GM12878 (cell line): ENCODE measurements at regions not wholly inside any gene's neighbourhood (a gene's known extent, or its start where the extent isn't known, plus 50 kb on each side); places are given as distances from the start of the nearest gene placed in this dataset.

Experiments used
- CTCF ChIP-seq, 3 experiments: IDR thresholded peaks in 2 of 3; conservative IDR thresholded peaks in 1 of 3; 2 replicates each; pipeline ENCODE4 v1.5.1; 2011; ENCODE audit warnings: low read depth in 3 of 3, low read length in 3 of 3, mild to moderate bottlenecking in 3 of 3, control low read depth in 2 of 3, moderate library complexity in 2 of 3, inconsistent platforms in 1 of 3, mixed read lengths in 1 of 3; ENCODE audit not compliant: control insufficient read depth in 2 of 3, insufficient read depth in 1 of 3; ENCODE audit errors: extremely low read depth in 1 of 3
- TAF1 ChIP-seq: IDR thresholded peaks from 2 replicates; pipeline ENCODE4 v1.6.1; 2011; ENCODE audit warnings: mild to moderate bottlenecking, low read depth, low read length, borderline replicate concordance
- ZBTB33 ChIP-seq: fragments of 450-650 bp; IDR thresholded peaks from 2 replicates; pipeline ENCODE4 v1.6.1; 2017; ENCODE audit warnings: mild to moderate bottlenecking
- ZBTB40 ChIP-seq: fragments of 450-650 bp; IDR thresholded peaks from 2 replicates; pipeline ENCODE4 v1.6.1; 2016; ENCODE audit warnings: mild to moderate bottlenecking, moderate library complexity, borderline replicate concordance

- no peak for TF ChIP-seq ZBTB33
- TF ChIP-seq ZBTB40: no peak
- no peak for TF ChIP-seq CTCF (IDR thresholded peaks at IDR 0.05 in 2 of 3, conservative IDR thresholded peaks at IDR 0.05 in 1 of 3; ENCODE audit: control insufficient read depth in 2 of 3, extremely low read depth in 1 of 3, insufficient read depth in 1 of 3, low read depth in 3 of 3, low read length in 3 of 3)
- TF ChIP-seq TAF1: no peak
Observed at GRCh38 chrX:15151267-15152186, 118.4 kb downstream of the ASB9 start (continued).
